Endothelial cell (in vitro differentiated cells): ENCODE measurements at regions not wholly inside any gene's neighbourhood (a gene's known extent, or its start where the extent isn't known, plus 50 kb on each side); places are given as distances from the start of the nearest gene placed in this dataset.

Source experiments
- DNase-seq: peaks from one replicate; pipeline ENCODE4 v3.0.0; 2021; ENCODE audit warnings: low spot score
- H3K27ac Mint-ChIP-seq: one replicate; pipeline ENCODE4 v1.8.0; 2021; ENCODE audit warnings: mixed read lengths, inconsistent platforms; ENCODE audit not compliant: unreplicated experiment
- H3K27me3 Mint-ChIP-seq: one replicate; pipeline ENCODE4 v1.8.0; 2021; ENCODE audit warnings: mild to moderate bottlenecking, moderate library complexity, mixed read lengths, inconsistent platforms; ENCODE audit not compliant: unreplicated experiment
- H3K36me3 Mint-ChIP-seq: one replicate; pipeline ENCODE4 v1.8.0; 2021; ENCODE audit warnings: mild to moderate bottlenecking, low read depth, mixed read lengths, inconsistent platforms; ENCODE audit not compliant: unreplicated experiment
- H3K4me1 Mint-ChIP-seq: one replicate; pipeline ENCODE4 v1.8.0; 2021; ENCODE audit warnings: mild to moderate bottlenecking, mixed read lengths, inconsistent platforms; ENCODE audit not compliant: unreplicated experiment
- H3K4me3 Mint-ChIP-seq: one replicate; pipeline ENCODE4 v1.8.0; 2021; ENCODE audit warnings: mild to moderate bottlenecking, mixed read lengths, inconsistent platforms; ENCODE audit not compliant: unreplicated experiment
- H3K9me3 Mint-ChIP-seq: one replicate; pipeline ENCODE4 v1.8.0; 2021; ENCODE audit warnings: mixed read lengths, inconsistent platforms; ENCODE audit not compliant: unreplicated experiment
- CTCF ChIP-seq: fragments of 200-600 bp; sonication (generic); IDR thresholded peaks from one replicate; pipeline ENCODE4 v1.5.0; 2021; ENCODE audit warnings: antibody characterized with exemption; ENCODE audit not compliant: unreplicated experiment

DNA sequence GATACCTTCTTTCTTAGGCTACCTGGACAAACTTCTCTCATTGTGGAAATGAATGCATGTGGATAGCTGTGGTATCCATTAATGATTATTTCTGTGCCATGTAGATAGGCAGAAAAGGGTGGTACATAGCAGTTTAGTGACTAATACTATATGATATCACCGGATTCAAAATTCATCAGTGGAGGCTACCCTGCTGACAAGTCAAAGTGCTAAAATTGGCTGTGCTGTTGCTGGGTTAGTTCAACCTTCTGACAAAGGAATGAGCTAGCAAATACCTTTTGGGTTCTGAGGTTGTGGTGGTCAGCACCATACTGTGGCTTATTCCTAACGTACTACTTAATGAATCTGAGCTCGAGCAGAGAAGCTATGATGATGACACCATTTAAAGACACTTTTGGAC, 109.1 kb downstream of the TFAP2B start:
- H3K27ac Mint-ChIP-seq = no peak overlapping the region
- no peaks in the 10 kb centered on the region for H3K36me3 Mint-ChIP-seq
- TF ChIP-seq CTCF = no peak
- no peaks in the 10 kb centered on the region for H3K27me3 Mint-ChIP-seq
- no peaks in the 10 kb centered on the region for H3K9me3 Mint-ChIP-seq
- no peak for DNase-seq
- H3K4me1 Mint-ChIP-seq = peaks cover 18% of the 10 kb centered on the region
- no peak overlapping the region for H3K4me3 Mint-ChIP-seq

- DNase-seq = no peak
- Mint-ChIP-seq H3K4me3 (no peak overlapping the region), H3K36me3 (no peaks in the 10 kb centered on the region), H3K9me3 (no peaks in the 10 kb centered on the region), H3K27me3 (no peaks in the 10 kb centered on the region), H3K27ac (no peak overlapping the region), H3K4me1 (peaks cover 8% of the 10 kb centered on the region)
- TF ChIP-seq CTCF = no peak
Measured at GRCh38 chr6:50929323-50929722, 110.7 kb downstream of the TFAP2B start.

GRCh38 chr6:50935442-50935841, 116.8 kb downstream of the TFAP2B start:
- H3K9me3 Mint-ChIP-seq = no peaks in the 10 kb centered on the region
- no peaks in the 10 kb centered on the region for H3K36me3 Mint-ChIP-seq
- DNase-seq = no peak
- H3K27ac Mint-ChIP-seq = no peak overlapping the region
- TF ChIP-seq CTCF = no peak
- no peaks in the 10 kb centered on the region for H3K27me3 Mint-ChIP-seq
- peaks cover 8% of the 10 kb centered on the region for H3K4me1 Mint-ChIP-seq
- no peak overlapping the region for H3K4me3 Mint-ChIP-seq

DNA sequence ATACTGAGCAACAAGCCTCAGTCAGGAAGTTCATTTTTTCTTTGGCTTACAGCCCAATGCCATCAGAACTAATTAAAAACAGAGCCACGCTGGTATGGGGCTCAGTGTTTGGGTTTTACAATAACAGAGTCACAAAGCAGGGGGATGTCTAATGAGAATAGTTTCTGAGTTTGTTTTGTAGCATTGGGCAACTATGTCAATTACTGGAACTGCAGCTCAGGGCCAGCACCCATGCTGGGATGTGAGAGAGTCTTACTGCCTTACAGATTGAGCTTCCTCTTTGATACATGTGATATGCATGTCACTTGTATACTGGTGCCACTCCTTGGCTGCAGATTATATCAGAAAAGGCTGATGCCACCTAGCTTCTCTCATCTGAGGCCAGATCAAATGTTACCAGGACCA, 117.6 kb downstream of the TFAP2B start:
- DNase-seq = no peak
- no peaks in the 10 kb centered on the region for H3K27me3 Mint-ChIP-seq
- H3K4me3 Mint-ChIP-seq = no peak overlapping the region
- no peaks in the 10 kb centered on the region for H3K36me3 Mint-ChIP-seq
- no peak for TF ChIP-seq CTCF
- no peaks in the 10 kb centered on the region for H3K9me3 Mint-ChIP-seq
- peaks cover 8% of the 10 kb centered on the region for H3K4me1 Mint-ChIP-seq
- no peak overlapping the region for H3K27ac Mint-ChIP-seq

- no peaks in the 10 kb centered on the region for H3K9me3 Mint-ChIP-seq
- DNase-seq = no peak
- H3K4me3 Mint-ChIP-seq = no peak overlapping the region
- no peak for TF ChIP-seq CTCF
- no peak overlapping the region for H3K27ac Mint-ChIP-seq
- peaks cover 1% of the 10 kb centered on the region for H3K27me3 Mint-ChIP-seq
- peaks cover 8% of the 10 kb centered on the region for H3K4me1 Mint-ChIP-seq
- no peaks in the 10 kb centered on the region for H3K36me3 Mint-ChIP-seq
Measured at GRCh38 chr6:50939931-50940330, 121.3 kb downstream of the TFAP2B start.
